GM18858 (cell line): ENCODE measurements at regions not wholly inside any gene's neighbourhood (a gene's known extent, or its start where the extent isn't known, plus 50 kb on each side); places are given as distances from the start of the nearest gene placed in this dataset.

ENCODE experiments used
- ATAC-seq: cut with Tn5 transposase; IDR thresholded peaks from one replicate; pipeline ENCODE4 v1.9.1; 2021; ENCODE audit not compliant: unreplicated experiment

DNA sequence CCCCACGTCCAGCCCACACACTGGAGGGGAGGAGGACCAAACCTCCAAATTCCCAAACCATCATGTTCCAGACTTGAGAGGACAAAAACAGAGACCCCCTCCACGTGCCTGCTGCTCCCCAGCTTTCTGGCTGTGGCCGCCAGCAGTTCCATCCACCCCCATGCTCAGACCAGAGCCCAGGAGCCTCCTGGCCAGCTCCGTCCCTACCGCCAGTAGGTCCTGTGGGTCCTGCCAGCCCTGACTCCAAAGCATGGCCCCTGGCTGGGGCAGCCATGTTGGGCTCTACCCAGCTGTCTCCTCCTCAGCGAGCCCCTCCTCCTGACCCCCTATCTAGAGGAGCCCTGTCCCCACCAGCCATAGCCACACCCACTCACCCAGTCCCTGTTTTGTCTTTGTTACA lies 227.3 kb upstream of the RTL1 start:
- no peak for ATAC-seq

DNA sequence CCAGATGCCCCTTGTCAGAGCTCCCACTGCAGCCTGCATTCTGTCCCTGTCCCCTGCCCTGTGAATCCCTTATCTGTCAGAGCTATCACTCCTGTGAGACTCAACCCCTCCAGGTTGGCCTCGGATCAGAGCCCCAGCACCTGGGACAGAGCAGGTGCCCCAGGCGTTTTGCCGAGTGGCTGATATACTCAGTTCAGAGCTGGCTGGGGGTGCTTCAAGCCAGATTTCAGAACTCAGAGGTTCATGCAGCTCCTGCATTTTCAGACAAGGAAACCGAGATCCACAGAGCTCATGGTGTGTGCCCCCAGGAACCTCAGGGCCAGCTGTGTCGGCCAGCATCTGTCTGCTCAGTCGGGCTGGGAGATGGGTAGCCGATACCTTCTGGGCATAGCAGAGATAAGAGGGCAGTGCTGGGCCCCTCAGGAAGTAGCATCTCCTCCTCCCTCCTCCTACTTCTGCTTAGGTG lies 228.0 kb upstream of the RTL1 start:
- no peak for ATAC-seq

DNA sequence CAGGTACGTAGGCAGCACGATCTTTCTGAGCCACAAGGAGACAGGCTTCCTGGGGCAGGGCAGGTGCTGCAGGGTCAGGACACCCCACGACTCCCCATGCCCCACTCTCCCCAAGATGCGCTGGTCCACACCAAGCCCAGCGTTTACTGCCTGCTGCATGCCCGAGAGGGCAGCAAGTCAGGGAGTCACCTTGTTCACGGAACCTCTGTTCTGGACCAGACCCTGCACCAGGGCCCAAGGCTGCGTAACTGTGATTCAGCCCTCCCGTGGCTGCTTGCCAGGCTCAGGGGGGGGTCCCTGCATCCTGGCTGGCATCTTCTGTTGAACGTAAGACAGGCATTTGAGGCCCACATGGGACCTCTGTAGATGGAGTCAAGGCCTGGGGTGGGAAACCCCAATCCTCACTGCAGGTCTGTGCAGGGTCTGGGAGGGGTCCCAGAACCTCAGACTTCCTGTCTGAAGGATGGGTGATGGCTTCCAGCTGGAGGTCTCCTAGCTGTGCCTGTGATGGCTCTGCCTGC lies 228.6 kb upstream of the RTL1 start:
- ATAC-seq = no peak

- ATAC-seq = no peak
Measured at GRCh38 chr14:101132588-101132987, 229.1 kb upstream of the RTL1 start.

DNA sequence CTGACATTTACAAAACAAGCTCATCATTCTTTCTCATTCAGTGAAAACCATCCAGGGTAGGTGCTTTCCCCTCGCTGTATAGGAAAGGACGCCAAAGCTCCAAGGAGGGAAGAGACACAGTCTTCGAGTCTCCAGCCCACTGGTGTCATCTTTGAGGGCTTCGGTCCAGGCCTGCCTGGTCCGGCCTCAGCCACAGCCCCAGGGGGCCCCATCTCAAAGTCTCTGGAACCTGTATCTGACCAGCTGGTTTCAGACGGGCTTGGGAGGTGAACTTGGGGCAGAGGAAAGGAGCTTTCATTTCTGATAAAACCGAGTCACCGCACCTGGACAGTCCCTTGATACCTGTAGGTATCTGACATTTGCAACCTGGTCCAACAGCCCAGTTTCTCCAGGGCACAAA lies 229.5 kb upstream of the RTL1 start:
- no peak for ATAC-seq

- no peak for ATAC-seq
Measured at GRCh38 chr14:101134161-101134631, 230.7 kb upstream of the RTL1 start.

DNA sequence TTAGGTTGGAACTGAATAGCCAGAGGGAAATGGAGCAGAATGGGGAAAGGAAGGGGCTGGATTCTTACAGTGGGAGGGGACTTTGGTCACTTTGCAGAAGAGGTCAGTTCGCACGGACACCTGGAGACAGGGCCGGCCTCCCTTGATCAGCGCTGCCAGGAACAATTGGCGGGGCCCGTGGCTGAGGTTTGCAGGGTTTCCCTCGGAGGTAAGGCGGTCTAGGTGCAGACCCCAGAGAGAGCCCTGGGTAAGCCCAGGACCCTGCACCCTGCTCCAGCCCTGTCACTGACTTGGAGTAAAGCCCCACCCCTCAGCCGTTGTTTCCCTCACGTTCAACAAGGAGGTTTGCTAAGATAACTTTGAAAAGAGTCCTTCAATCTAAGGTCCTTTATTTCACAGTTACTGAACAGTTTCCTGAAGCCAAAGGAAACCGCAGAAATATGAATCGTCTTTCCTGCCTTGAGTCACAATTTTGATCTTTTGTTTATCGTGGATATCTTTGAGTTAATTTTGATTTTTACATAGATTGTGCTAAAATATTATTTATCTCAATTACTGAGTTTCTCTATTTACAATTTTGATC lies 231.4 kb upstream of the RTL1 start:
- no peak for ATAC-seq

DNA sequence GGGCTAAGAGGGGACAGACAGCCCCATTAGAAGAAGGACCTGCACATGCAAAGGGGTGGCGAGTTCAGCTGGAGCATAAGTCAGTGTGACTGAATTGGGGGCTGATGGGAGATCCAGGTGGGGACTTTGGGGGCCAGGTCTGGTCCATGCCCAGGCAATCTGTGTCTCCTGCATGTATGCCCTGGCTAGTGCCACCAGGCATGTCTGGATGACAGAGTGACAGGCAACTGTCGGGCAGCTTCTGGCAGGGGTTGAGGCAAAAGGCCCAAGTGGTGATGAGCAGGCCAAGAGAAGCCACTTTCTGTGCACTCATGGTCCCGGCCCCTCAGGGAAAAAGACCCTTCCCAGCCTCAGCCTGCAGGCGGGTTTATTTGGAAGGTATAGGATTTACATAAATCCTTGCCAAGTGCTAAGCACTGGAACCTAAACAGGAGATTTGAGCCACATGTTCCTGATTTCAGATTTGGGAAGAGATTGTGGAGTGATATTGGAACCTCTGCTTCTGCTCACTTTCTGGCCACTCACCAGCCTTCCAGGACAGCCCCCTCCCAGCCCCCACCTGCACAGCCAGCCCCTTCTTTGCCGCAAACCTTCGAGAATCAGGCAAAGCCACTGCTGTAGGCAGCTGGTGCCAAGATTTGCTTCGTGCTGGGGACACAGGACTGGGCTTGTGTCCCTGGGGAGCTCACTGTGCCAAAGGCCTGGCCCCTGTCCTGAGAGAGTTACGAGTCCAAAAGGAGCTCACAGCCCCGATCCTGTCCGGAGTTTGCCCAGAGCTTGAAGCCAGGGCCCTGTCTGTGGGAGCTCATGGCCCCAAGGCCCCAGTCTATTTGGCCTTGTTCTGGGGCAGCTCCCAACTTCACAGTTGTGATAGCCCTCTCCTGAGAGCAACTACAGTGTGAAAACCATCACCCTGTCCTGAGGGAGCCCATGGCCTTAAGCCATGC lies 232.5 kb upstream of the RTL1 start:
- ATAC-seq = no peak

DNA sequence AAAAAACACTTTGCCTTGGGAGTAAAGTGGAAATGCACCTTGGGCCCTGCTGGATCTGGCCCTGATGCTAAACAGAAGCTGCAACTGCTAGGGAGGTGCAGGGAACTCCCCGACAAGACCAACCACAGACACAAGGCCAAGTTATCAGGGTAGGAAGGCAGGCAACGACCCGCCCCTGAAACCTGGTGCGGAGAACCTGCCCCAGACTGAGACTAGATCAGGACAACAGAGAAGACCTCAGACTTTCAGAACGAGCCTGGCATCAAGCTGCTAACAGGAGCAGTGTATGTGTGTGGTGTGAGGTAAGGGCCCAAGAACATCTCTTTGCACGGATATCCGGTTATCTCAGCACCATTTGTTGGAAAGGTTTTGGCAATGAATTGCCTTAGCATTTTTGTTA lies 233.7 kb upstream of the RTL1 start:
- ATAC-seq = no peak

GRCh38 chr14:101147848-101148247 lies 244.3 kb upstream of the RTL1 start:
- no peak for ATAC-seq

DNA sequence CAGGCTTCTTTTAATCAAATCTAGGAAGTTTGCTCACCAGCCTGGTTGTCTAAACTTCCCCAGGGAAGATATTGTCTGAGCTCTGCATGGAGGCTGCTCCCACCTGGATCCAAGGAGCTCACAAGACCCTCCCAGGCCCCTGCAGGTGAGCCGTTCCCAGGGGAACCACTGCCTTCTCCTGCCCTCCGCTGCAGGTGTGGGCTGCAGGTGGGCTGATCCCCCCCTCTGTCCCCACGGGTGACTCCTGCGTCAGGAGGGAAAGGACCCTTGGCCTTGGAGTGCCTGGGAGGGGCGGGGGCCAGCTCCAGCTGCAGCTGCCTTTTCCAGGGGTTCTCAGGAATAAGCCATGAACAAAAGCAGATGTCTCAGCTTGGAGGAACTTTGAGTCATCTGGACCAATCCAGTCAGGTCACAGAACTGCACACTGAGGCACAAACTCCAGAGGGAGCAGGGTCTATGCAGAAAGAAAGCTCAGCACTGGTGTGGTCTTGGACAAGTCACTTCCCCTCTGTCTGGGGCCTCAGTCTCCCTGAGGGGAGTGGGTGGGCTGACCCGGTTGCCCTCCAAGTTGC lies 246.6 kb upstream of the RTL1 start:
- no peak for ATAC-seq

GRCh38 chr14:101151226-101151926 lies 247.9 kb upstream of the RTL1 start:
- no peak for ATAC-seq

DNA sequence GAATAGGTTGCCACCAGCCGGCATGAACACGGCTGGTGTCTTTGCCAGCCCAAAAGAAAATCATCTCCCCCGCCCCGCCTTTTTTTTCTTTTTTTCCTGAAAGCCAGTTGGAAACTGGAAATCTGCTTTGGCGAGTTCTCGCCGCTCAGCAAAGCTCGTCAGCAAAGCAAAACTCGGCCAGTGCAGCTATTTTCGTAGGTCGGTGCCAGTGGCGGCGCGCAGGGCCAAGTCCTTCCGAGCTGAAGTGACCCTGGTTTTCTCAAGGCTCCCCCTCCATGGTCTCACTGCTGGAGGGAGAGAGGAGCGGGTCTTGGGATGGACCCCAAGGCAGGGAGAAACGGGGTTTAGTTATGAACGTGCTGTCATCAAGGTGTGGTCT lies 248.4 kb upstream of the RTL1 start:
- ATAC-seq = no peak

DNA sequence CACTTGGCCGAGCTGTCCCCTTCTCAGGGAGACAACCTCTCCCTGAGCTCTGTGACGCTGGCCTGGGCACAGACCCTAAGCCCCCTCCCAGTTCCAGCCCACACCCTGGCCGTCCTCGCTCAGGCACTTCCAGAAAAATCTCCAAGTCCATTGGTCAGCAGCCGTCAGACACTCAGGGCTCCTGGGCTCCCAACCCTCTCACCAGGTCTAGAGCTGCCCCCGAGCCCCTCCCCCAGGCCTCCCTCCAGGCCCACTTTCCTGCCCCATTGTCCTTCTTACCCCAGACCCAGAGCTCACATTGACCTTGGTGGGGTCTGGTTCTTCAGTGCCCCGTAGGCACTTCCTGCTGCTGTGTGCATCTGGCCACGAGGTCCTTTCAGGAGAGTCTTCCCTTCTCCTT lies 249.3 kb upstream of the RTL1 start:
- no peak for ATAC-seq

DNA sequence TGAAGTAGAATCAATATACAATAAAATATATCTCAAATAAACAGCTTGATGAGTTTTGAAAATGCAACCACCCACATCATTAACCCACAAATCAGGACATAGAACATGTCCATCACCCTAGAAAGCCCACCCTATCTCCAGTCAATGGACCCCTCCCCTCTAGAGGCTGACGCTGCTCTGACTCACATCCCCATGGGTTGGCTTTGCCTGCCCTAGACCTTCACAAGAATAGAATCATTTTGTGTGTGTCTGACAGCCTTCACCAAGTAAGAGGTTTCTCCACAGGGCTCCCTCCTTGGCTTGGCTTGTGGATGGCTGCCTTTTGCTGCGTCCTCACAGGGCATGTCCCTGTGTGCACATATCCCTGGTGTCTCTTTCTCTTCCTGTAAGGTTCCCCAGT lies 250.2 kb upstream of the RTL1 start:
- no peak for ATAC-seq

- ATAC-seq = no peak
Measured at GRCh38 chr14:101155575-101155974, 252.1 kb upstream of the RTL1 start.

- no peak for ATAC-seq
Measured at GRCh38 chr14:101167428-101167827, 263.9 kb upstream of the RTL1 start.

GRCh38 chr14:101169267-101169666 lies 265.7 kb upstream of the RTL1 start:
- ATAC-seq = no peak

- ATAC-seq = no peak
Measured at GRCh38 chr14:101171650-101172049, 268.1 kb upstream of the RTL1 start.

DNA sequence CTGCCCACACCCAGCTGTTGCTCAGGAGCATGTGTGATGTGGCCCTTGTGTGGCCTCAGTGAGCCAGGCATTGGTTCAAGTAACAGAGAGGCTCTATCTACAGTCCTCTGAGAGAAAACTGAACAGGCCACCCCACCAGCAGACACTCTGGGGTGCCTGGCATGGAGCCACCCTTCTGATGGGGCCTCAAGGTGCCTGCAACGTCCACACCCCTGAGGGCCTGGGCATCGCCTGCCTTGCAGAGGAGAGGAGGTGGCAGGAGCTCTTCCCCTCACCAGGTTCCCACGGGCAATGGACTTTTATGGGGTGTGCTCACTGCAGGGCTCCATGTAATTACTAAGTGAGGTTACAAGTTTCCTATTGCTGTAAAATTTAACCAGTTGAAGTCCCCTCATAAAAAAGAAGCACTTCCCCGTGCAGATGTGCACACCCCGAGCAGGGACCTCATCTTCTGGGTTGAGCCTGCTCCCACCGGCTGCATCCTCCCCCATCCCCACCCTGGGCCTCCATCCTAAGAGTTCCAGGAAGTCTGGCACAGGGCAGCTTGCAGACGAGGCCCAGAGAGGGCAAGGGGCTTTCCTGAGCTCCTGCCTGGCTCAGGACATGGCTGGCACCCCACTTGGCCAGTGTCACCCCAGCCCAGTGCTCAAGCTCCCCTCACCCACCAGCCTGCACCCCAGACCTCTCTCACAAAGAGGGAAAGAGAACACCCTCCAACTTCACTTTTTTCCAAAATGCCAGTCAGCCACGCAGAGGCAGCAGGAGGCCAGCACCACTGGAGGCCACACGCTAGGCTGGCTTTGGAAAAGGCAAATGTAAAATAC lies 270.4 kb upstream of the RTL1 start:
- ATAC-seq = no peak

DNA sequence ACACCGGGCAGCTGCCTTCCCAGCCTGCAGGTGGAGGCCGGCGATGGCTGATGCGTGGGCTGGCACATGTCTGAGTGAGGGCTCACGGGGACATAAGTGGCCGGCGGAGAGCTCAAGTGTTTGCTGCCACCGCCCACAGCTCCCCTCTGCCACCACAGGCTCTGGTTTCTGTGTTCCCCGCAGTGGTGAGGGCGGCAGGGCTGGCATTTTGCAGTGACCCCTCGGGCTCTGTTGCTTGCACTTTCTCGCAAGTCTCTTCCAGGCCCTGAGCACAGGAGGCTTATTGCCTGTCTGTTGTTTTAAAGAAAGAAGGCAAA lies 271.0 kb upstream of the RTL1 start:
- no peak for ATAC-seq
